Skeletal muscle tissue (tissue), 3 donors: ENCODE measurements at regions not wholly inside any gene's neighbourhood (a gene's known extent, or its start where the extent isn't known, plus 50 kb on each side); places are given as distances from the start of the nearest gene placed in this dataset.

ENCODE experiments used
- H3K27ac ChIP-seq: one replicate; pipeline ENCODE4 v1.7.0; 2013; ENCODE audit warnings: mild to moderate bottlenecking, low read depth, low read length, inconsistent platforms
- H3K27me3 ChIP-seq, 3 donors: one replicate each; pipeline ENCODE4 v1.7.0; 2013; ENCODE audit warnings: low read length in 3 of 3; ENCODE audit not compliant: control insufficient read depth in 3 of 3, insufficient read depth in 3 of 3
- H3K36me3 ChIP-seq, 3 donors: one replicate each; pipeline ENCODE4 v1.7.0; 2013; ENCODE audit warnings: low read length in 3 of 3; ENCODE audit not compliant: control insufficient read depth in 3 of 3, insufficient read depth in 3 of 3
- H3K4me1 ChIP-seq, 3 donors: one replicate each; pipeline ENCODE4 v1.7.0; 2013; ENCODE audit warnings: low read length in 3 of 3, mild to moderate bottlenecking in 3 of 3; ENCODE audit not compliant: control insufficient read depth in 3 of 3, insufficient read depth in 3 of 3
- H3K4me3 ChIP-seq, 3 donors: one replicate each; pipeline ENCODE4 v1.7.0; 2013; ENCODE audit warnings: low read length in 3 of 3
- H3K9ac ChIP-seq, 3 donors: one replicate each; pipeline ENCODE4 v1.7.0; 2013; ENCODE audit warnings: low read length in 3 of 3, mild to moderate bottlenecking in 3 of 3, moderate library complexity in 2 of 3, low read depth in 1 of 3
- H3K9me3 ChIP-seq, 3 donors: one replicate each; pipeline ENCODE4 v1.7.0; 2013; ENCODE audit warnings: low read length in 3 of 3; ENCODE audit not compliant: control insufficient read depth in 3 of 3
- donor health status: Osteomylitis.

DNA sequence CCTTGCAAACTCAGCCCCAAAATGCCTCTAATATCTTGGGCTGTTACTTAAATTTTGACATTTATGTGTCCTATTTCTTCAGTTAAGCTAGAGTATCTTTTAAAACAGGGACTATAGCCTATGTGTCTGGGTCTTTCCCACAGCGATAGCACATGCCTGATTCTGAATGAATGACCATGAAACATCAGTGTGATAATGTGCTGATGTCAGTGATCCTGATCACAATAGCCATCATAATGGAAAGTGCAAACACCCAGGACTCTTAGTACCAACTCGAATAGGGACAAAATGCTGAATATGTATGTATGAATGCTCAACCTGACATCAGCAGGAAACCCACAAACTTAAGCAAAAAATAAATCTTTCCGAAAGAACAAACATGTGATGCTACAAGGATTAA lies 537.4 kb downstream of the IGSF11 start:
- Histone ChIP-seq H3K27me3 (no peaks in the 10 kb centered on the region), H3K27ac (no peak overlapping the region), H3K9ac (no peak overlapping the region), H3K4me3 (no peak overlapping the region), H3K4me1 (no peaks in the 10 kb centered on the region), H3K36me3 (no peaks in the 10 kb centered on the region), H3K9me3 (no peaks in the 10 kb centered on the region)

DNA sequence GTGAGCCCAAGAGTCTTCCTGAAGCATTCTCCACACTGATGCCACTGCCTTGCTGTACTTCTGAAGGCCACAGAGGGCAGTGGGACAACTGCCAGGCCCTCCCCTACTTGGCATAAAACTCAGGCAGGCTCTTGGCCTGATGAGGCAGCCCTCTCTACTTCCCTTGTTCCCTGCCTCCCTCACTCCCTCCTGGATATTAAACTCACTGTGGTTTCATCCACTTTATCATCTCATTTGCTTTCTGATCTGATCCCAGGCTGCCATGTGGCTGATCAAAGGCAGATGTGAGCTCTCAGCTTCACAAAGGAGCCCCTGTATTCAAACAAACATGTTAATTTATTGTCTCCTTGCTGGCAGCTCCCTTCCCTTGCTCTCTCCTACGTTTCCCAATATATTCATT lies 533.5 kb downstream of the IGSF11 start:
- Histone ChIP-seq H3K9me3 (no peaks in the 10 kb centered on the region), H3K4me3 (no peak overlapping the region), H3K36me3 (no peaks in the 10 kb centered on the region), H3K9ac (no peak overlapping the region), H3K4me1 (no peaks in the 10 kb centered on the region), H3K27me3 (no peaks in the 10 kb centered on the region), H3K27ac (no peak overlapping the region)

DNA sequence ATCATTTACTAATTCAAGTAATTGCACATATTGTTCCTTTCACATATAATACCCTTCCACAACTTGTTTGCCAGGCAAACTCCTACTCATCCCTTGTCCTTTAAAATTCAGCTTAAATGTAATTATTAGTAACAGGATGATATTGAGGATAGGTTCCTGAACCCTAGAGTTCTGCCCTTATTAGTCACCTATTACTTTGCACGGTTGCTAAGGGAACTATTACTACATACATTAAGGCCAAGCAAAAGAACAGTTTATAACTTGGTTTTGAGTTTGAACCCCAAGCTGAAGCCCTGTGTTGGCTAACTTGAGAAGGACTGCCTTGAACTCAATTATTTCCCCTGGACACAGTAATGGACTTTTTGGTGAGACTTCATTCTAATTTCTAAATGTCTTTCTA lies 529.7 kb downstream of the IGSF11 start:
- H3K27me3 ChIP-seq = no peaks in the 10 kb centered on the region
- H3K36me3 ChIP-seq = no peaks in the 10 kb centered on the region
- H3K4me1 ChIP-seq = no peaks in the 10 kb centered on the region
- no peak overlapping the region for H3K9ac ChIP-seq
- no peak overlapping the region for H3K4me3 ChIP-seq
- no peak overlapping the region for H3K27ac ChIP-seq
- no peaks in the 10 kb centered on the region for H3K9me3 ChIP-seq

DNA sequence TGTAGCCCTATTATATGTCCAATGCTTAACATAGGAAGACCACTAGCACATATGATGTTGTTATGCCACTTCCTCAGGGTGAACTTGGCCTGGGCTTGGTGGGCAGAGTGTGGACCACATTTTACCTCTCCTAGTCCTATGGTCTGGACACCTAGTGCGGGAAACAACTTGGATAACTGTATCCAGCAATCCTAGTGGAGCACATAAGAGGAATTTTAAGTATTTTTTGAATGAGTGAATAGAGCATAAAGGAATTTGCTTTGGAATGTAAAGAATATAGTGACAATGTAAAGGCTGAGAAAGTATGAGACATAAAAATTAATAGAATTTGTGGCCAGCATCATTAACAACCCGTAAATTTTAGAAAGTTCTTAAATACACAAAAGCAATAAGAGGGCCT lies 528.9 kb downstream of the IGSF11 start:
- no peaks in the 10 kb centered on the region for H3K9me3 ChIP-seq
- H3K4me1 ChIP-seq = no peaks in the 10 kb centered on the region
- H3K27me3 ChIP-seq = no peaks in the 10 kb centered on the region
- no peak overlapping the region for H3K4me3 ChIP-seq
- H3K36me3 ChIP-seq = no peaks in the 10 kb centered on the region
- H3K27ac ChIP-seq = no peak overlapping the region
- no peak overlapping the region for H3K9ac ChIP-seq

- no peak overlapping the region for H3K27ac ChIP-seq
- no peaks in the 10 kb centered on the region for H3K4me1 ChIP-seq
- H3K9ac ChIP-seq = no peak overlapping the region
- no peaks in the 10 kb centered on the region for H3K36me3 ChIP-seq
- H3K4me3 ChIP-seq = no peak overlapping the region
- H3K9me3 ChIP-seq = no peaks in the 10 kb centered on the region
- no peaks in the 10 kb centered on the region for H3K27me3 ChIP-seq
Measured at GRCh38 chr3:118511402-118511801, 523.2 kb downstream of the IGSF11 start.

- H3K9ac ChIP-seq = no peak overlapping the region
- no peaks in the 10 kb centered on the region for H3K9me3 ChIP-seq
- H3K27ac ChIP-seq = no peak overlapping the region
- no peaks in the 10 kb centered on the region for H3K36me3 ChIP-seq
- no peaks in the 10 kb centered on the region for H3K4me1 ChIP-seq
- H3K4me3 ChIP-seq = no peak overlapping the region
- H3K27me3 ChIP-seq = no peaks in the 10 kb centered on the region
Measured at GRCh38 chr3:118512301-118512700, 522.3 kb downstream of the IGSF11 start.

- no peaks in the 10 kb centered on the region for H3K9me3 ChIP-seq
- H3K36me3 ChIP-seq = no peaks in the 10 kb centered on the region
- no peaks in the 10 kb centered on the region for H3K4me1 ChIP-seq
- no peak overlapping the region for H3K9ac ChIP-seq
- H3K4me3 ChIP-seq = no peak overlapping the region
- no peaks in the 10 kb centered on the region for H3K27me3 ChIP-seq
- no peak overlapping the region for H3K27ac ChIP-seq
Measured at GRCh38 chr3:118525077-118525476, 509.6 kb downstream of the IGSF11 start.

- Histone ChIP-seq H3K27ac (no peak overlapping the region), H3K4me1 (no peaks in the 10 kb centered on the region), H3K27me3 (no peaks in the 10 kb centered on the region), H3K9ac (no peak overlapping the region), H3K4me3 (no peak overlapping the region), H3K36me3 (no peaks in the 10 kb centered on the region), H3K9me3 (no peaks in the 10 kb centered on the region)
Measured at GRCh38 chr3:118526758-118527513, 507.7 kb downstream of the IGSF11 start.

DNA sequence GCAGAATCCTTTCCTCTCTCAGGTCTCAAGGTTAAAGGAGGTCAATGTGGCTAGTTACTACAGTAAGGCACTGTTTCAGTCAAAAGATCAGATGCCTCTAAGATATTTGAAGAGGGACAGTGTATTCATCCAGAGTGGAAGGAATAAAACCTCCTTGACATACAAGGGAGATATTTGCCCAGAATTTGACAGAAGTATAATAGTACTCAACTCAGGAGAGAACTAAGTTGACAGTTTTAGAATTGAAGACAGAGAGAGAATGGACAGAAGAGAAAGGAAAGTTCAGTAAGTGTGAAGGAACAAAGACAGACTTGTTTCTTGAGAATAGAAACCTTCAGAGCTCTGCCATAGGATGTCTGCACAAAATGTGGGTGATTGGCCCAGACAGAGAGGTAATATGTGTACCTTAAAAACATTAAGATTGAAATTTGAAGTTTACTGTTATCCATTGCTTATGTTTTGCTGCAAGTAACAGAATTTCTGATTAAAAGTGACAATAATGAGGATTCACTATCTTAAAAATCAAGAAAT lies 507.1 kb downstream of the IGSF11 start:
- H3K27me3 ChIP-seq = no peaks in the 10 kb centered on the region
- no peaks in the 10 kb centered on the region for H3K36me3 ChIP-seq
- no peak overlapping the region for H3K9ac ChIP-seq
- no peaks in the 10 kb centered on the region for H3K9me3 ChIP-seq
- H3K4me1 ChIP-seq = no peaks in the 10 kb centered on the region
- no peak overlapping the region for H3K27ac ChIP-seq
- no peak overlapping the region for H3K4me3 ChIP-seq

DNA sequence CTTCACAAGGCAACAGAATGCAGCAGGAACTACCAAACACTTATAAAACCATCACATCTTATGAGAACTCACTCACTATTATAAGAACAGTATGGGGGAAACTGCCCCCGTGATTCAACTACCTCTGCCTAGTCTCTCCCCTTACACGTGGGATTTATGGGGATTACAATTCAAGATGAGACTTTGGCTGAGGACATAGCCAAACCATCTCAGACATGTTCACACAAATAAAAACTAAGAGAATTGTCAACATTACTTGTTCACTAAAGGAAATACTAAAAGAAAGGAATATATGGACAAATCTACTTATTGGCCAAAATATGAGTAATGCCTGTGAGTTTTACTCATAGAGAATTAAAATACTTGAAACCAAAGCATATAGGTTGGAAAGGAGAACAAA lies 505.1 kb downstream of the IGSF11 start:
- Histone ChIP-seq H3K9ac (no peak overlapping the region), H3K4me3 (no peak overlapping the region), H3K4me1 (no peaks in the 10 kb centered on the region), H3K27me3 (no peaks in the 10 kb centered on the region), H3K36me3 (no peaks in the 10 kb centered on the region), H3K27ac (no peak overlapping the region), H3K9me3 (no peaks in the 10 kb centered on the region)
